Stimulated activated CD4-positive, alpha-beta T cell treated with anti-CD3 and anti-CD28 coated beads, Interleukin-1b, Interleukin-23, amount 100 ng/mL, for 48 hours (primary cell): ENCODE measurements at regions not wholly inside any gene's neighbourhood (a gene's known extent, or its start where the extent isn't known, plus 50 kb on each side); places are given as distances from the start of the nearest gene placed in this dataset.

Experiments used
- DNase-seq: peaks from one replicate; pipeline ENCODE4 v3.0.0-alpha.2; 2020

GRCh38 chr1:187092104-187092503 lies 263.4 kb downstream of the PLA2G4A start:
- DNase-seq = no peak

DNA sequence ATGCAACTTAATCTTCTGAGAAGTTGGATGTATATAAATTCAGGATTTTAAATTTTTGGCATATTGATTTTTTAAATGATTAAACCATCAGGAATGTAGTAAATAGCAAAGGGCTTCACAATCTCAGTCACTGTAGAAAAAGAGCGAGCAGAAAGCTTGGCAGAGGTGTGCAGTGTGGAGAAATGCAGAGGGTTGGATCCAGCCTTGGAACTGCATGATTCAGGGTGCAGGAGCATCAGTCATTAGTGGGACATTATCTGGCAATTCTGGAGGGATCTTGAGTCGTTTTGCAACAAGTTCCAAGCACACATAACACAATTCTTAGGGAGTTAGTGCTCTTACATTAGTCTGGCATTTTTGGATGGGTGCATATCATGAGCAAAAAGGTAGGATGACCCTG lies 267.9 kb downstream of the PLA2G4A start:
- no peak for DNase-seq

DNA sequence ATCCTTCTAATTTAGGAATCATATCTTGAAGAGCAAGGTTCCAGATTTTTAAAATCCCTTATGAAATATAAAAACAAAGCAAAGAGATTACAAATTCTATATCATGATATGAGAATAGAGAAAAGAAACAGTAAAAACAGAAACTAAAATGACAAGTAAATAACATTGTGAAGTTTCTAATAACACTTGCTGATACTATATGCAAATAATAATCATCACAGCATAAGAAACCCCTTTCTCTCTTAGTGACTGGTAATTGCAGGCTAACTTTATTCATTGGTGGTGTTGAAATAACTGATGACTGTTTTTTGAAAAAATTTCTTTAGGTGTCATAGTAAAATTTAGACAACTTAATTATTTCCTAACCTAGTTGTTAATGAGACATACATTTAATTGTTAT lies 281.6 kb downstream of the PLA2G4A start:
- no peak for DNase-seq

DNA sequence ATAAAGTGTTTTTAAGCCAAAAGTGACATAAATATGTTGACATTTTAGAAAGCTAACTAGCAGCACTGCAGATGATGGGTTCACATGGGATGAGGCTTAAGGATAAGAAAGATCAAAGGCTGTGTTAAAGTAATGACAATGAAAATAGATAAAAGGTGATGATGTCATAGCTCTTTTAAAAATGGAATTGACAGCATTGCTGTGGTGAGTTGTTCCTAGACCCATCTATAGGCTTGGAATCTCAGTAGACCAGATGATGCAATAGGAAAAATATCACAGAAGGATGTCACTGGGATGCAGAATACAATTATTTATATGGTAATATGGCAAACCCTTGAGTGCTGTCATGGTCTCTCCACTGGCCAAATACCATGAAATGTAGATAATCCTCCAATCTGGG lies 286.0 kb downstream of the PLA2G4A start:
- no peak for DNase-seq

DNA sequence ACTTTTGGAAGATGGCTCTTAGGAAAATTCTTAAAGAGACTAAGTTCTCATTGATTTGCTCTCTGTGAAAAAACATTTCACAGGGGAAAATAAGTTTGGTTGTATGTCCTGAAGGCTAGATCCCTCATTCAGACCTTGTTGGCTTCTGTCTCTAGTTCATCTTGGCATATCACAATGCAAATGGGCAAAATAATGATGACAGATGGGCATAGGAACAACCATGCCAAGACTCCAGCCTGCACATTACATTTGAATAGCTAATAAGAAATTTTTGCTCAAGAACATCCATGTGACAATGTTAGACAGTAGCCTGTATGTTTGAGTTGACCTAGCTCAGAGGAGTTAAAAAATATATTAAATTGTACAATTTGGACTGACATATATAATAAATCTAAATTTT lies 292.9 kb downstream of the PLA2G4A start:
- DNase-seq = no peak

GRCh38 chr1:187122566-187122965 lies 293.8 kb downstream of the PLA2G4A start:
- DNase-seq = no peak

- no peak for DNase-seq
Measured at GRCh38 chr1:187129132-187129531, 300.4 kb downstream of the PLA2G4A start.

GRCh38 chr1:187143783-187144182 lies 315.0 kb downstream of the PLA2G4A start:
- no peak for DNase-seq

- DNase-seq = no peak
Measured at GRCh38 chr1:187146388-187146787, 317.6 kb downstream of the PLA2G4A start.

- no peak for DNase-seq
Measured at GRCh38 chr1:187151555-187151954, 322.8 kb downstream of the PLA2G4A start.

DNA sequence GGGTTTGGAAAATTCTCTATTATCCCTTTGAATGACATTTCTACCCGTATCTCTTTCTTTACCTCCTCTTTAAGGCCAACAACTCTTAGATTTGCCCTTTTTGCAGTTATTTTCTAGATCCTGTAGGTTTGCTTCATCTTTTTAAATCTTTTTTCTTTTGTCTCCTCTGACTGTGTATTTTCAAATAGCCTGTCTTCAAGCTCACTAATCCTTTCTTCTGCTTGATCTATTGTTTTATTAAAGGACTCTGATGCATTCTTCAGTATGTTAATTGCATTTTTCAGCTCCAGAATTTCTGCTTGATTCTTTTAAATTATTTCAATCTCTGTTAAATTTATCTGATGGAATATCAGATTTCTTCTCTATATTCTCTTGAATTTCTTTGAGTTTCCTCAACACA lies 324.3 kb downstream of the PLA2G4A start:
- no peak for DNase-seq

GRCh38 chr1:187157115-187157514 lies 328.4 kb downstream of the PLA2G4A start:
- no peak for DNase-seq

DNA sequence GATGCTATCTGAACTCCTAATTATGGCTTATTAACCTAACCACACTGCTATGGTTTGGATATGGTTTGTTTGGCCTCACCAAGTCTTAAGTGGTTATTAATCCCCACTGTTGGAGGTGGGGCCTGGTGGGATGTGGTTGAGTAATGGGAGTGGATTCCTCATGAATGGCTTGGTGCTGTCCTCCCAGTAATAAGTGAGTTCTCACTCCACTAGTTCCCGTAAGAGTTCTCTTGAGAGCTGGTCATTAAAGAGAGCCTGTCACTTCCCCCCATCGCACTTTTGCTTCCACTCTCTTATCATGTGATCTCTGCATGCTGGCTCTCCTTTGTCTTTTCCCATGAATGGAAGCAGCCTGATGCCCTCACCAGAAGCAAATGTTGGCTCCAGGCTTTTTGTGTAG lies 328.8 kb downstream of the PLA2G4A start:
- no peak for DNase-seq

DNA sequence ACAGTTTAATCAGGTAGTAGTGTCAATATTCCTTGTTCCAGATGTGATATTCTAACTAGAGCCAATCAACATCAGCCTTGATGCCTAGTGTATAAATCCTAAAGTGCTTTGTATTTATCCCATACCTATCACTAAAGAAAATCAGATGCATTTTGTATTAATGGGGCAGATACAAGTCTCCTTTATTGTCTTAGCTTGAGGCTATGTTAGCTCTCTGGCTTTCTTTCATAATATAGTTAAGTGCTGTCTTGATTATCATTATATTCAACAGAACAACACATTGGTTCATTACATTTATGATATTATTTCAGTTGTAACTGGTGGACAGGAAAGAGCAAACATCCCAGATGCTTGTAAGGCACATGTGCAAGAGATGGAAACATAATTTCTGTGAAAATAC lies 338.8 kb downstream of the PLA2G4A start:
- DNase-seq = no peak

DNA sequence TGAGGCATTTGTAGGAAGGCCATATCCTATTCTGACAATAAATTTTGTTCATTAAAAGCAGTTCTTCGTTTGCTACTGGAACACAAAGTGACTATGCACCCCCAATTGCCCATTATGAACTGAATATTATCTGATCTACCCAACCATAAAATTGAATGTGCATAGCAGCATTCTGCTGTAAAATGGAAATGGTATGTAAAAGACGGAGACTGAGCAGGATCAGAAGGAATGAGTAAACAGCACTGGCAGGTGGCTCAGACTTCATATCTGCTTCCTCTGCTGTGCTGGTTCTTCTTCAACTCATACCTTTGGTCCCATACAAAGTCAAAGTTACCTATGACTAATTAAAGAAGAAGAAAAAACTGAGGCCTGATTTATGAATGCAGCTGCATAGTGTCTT lies 339.5 kb downstream of the PLA2G4A start:
- DNase-seq = no peak

DNA sequence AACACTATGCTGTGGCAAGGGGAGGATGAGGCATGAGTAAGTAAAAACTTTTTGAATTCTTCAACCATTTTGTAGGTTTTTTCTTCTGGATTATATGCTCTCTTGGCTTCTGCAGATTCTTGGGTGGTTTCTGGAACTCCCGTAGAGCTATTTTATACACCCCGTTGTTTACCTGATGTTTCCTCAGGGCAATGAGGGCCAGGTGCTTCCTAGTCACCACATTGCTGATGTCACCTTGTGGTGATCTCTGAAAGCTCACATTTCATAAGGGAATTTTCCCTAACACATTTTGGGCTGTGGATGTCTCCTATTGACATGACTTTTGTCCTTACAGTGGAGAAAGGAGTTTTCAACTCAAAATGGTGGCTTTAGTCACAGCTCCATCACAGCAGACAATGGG lies 356.6 kb downstream of the PLA2G4A start:
- no peak for DNase-seq

DNA sequence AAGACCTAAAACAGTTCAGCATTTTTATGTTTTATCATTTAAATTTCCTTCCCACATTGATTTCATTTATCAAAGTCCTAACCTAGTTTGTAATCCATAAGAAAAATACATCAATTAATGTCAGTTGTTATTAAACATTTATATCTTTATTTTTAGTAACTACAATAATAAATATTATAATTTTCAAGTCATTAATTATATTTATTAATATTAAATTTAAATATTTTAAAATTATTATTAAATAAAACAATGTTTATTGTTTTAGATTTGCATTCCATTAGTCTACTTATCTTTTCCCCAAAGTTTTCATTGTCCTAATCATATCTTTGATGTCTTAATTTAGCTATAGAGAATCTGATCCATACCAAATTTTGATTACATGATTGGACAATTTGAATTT lies 368.9 kb downstream of the PLA2G4A start:
- DNase-seq = no peak

- no peak for DNase-seq
Measured at GRCh38 chr1:187203257-187203656, 374.5 kb downstream of the PLA2G4A start.

DNA sequence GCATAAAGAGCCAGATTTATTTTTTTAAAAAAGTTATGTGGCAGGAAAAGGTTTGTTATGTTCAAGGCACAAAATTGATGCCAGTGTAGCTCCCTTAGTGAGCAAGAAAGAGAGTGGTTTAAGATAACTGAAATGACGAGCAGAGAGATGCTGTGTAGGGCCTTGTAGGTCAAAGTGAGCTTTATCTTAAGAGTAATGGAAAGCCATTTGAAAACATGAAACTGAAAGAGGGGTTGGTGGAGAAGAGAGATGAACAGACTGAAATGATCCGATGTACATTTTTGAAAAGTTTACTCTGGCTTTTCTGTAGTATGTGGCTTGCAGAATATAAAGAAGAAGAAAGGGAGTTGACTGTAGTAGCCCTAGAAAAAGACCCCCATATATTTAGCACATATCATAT lies 383.6 kb downstream of the PLA2G4A start:
- no peak for DNase-seq

- DNase-seq = no peak
Measured at GRCh38 chr1:187226396-187226795, 397.6 kb downstream of the PLA2G4A start.

GRCh38 chr1:187228790-187229189 lies 400.0 kb downstream of the PLA2G4A start:
- DNase-seq = no peak

GRCh38 chr1:187229496-187229895 lies 400.7 kb downstream of the PLA2G4A start:
- DNase-seq = no peak

- no peak for DNase-seq
Measured at GRCh38 chr1:187234706-187235105, 406.0 kb downstream of the PLA2G4A start.

DNA sequence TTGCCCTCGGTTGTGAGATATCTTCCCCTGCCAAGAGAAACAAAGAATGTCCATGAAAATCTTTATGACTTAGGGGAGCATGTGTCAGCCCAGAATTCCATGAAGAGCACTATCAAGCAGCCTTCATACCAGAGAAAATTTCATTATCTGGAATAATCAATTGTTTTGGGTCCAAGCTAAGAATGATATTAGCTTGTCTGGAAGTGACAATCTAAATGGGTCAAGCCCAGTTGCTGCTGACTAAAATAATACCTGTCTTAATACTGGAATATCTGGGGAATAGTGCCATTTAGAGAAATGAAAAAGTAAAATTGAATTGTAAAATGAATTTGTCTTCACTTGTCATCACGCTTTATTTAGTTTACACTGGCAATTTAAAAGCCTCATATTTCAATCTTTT lies 407.4 kb downstream of the PLA2G4A start:
- DNase-seq = no peak

GRCh38 chr1:187236676-187237075 lies 407.9 kb downstream of the PLA2G4A start:
- no peak for DNase-seq

DNA sequence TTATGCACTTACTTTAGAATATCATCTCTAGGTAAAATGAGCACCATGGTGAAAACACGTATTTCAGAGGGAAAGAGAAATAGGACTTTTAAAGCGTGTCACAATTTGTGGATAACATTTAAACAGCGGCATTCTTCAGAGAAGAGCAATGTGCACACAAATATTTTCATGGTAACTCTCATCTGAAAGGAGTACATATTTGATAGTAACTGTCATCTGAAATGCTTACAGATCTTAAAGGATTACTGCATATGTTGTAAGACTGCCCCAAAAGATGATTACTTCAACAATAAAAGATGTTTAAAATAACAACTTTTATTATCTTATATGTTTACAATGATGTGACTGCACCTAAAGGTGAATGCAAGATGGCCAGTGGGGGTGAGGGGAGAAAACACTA lies 408.8 kb downstream of the PLA2G4A start:
- no peak for DNase-seq
